M059J (cell line): ENCODE measurements at regions not wholly inside any gene's neighbourhood (a gene's known extent, or its start where the extent isn't known, plus 50 kb on each side); places are given as distances from the start of the nearest gene placed in this dataset.
A peak's percentile ranks its signal among the peaks of the same experiment; 100 is the strongest.

Experiments used
- DNase-seq: peaks from one replicate; pipeline ENCODE4 v3.0.0-alpha.2; 2012; ENCODE audit warnings: low read depth

GRCh38 chr9:126089789-126090188 is 236.8 kb upstream of the MVB12B start:
- no peak for DNase-seq

GRCh38 chr9:126093771-126094170 is 232.9 kb upstream of the MVB12B start:
- DNase-seq: no peak

DNA sequence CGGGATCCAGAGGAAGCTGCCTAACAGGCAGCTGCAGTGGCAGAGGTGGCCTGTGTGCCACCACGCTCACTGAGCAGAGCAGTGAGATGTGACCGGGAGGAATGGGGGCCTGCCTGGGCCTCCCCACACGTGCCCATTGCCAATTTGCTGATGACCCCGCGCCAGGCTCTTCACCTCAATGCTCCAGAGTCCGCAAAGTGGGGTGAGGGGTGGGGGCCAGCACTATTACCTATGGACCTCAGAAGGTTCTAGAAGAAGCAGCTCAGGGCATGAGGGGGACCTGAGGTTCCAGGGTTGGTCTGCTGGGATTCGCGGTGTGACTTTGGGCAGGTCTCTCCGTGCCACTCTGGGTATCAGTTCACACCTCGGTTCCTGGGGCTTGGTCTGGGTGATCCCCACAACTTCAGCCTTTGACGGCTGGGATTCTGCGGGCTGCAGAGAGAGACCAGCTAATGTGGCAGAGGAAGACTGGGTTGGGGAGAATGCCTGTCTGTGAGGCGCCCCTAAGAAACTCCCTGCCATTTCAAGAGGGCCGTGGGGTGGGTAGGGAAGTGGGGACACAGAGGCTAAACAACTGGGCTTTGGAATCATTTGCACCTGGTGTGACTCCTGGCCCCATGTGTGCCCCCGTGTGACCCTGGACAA is 231.0 kb upstream of the MVB12B start:
- no peak for DNase-seq

GRCh38 chr9:126096340-126096739 is 230.3 kb upstream of the MVB12B start:
- no peak for DNase-seq

DNA sequence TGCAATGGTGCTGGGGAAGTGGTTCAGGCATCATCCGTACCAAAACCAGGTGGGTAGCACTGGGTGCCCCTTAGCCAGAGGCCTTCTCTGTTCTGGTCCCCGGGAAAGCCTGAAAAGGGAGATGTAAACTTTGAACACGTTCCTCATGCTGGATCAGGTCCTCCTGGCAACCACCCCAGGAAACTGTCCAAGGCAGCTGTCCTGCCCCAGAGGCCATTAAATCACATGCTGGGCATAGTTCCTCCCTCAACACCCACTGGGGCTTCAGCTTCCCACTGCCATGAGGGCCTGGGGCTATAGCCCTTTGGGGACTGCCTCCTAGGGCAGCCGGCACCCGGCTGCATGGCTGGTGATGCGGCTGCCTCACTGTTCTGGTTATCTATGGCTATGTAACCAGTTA is 228.9 kb upstream of the MVB12B start:
- no peak for DNase-seq

DNA sequence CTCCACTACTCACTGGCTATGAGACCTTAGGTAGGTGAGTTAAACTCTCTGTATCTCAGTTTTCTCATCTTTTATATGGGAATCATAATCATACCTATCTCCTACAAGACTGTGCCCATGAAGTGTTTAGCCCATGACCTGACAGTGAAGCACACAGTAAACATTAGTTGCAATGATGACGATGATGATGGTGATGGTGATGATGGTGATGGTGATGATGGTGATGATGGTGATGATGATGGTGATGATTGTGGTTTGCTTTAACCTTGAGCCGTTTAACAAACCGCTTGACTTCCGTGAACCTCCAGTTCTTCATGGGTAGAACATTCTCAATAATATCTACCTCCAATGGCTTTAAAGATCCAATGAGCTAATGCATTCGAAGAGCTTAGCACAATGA is 220.2 kb upstream of the MVB12B start:
- no peak for DNase-seq

- no peak for DNase-seq
Observed at GRCh38 chr9:126107693-126108092, 218.9 kb upstream of the MVB12B start.

GRCh38 chr9:126108240-126108639 is 218.4 kb upstream of the MVB12B start:
- DNase-seq: peak; percentile 15

- DNase-seq: no peak
Observed at GRCh38 chr9:126109575-126109974, 217.1 kb upstream of the MVB12B start.

- no peak for DNase-seq
Observed at GRCh38 chr9:126111556-126111955, 215.1 kb upstream of the MVB12B start.

DNA sequence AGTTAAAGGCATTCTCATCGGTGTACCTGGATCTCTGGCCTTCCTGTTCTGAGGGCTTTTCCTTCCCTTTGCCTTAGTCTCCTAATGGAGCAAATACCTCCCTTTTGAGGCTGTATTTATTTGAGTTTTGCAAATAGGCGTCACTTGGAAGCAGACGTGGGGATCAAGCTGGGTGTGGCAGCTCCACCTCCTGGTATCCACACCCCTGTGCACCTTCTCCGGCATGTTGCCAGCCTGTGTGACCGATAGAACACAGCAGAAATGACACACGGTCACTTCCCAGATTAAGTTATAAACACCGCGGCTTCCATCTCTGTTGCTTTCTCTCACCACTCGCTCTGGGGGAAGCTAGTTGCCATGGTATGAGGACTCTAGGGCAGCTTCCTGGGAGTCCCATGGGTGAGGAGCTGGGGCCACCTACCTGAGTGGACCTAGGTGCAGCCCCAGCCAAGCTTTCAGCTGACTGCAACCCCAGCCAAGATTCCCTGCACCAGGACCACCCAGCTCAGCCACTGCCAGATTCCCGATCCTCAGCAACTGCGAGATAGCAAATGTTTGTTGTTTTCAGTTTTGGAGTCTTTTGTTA is 214.4 kb upstream of the MVB12B start:
- no peak for DNase-seq

DNA sequence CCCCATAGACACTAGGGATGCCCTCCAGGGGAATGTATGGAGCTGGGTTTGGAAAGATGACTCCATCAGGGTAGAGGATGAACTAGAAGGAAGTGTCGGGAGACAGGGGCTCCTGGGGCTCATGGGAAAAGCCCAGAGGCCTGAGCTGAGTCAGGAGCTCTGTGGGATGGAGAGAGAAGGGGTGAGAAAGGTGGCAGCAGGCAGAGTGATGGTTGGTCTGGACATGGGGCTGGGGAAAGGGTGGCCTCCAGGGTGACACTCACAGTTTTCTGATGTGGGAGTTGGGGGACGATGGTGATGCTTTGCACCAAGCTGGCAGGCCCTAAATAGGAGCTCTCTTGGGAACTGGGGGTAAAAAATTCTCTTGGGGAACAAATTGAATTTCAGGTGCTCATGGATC is 213.5 kb upstream of the MVB12B start:
- DNase-seq: no peak

GRCh38 chr9:126113756-126114408 is 212.7 kb upstream of the MVB12B start:
- DNase-seq: no peak

DNA sequence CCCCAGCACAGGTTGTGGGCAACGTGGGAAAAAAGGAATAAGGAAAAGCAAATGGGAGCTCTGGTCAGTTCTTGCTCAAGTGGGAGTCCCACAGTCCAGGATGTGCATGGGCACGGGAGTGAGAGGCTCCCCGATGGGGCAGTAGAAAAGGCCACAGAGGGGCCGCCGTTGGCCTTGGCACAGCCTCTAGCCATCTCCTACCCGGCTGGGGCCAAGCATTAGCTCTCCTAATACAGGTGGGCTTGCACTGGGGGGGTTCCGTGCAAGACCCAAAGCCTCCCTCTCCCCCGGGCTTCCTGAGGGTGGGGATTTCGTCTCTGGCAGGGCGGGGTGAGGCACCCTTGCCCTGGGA is 212.2 kb upstream of the MVB12B start:
- no peak for DNase-seq

DNA sequence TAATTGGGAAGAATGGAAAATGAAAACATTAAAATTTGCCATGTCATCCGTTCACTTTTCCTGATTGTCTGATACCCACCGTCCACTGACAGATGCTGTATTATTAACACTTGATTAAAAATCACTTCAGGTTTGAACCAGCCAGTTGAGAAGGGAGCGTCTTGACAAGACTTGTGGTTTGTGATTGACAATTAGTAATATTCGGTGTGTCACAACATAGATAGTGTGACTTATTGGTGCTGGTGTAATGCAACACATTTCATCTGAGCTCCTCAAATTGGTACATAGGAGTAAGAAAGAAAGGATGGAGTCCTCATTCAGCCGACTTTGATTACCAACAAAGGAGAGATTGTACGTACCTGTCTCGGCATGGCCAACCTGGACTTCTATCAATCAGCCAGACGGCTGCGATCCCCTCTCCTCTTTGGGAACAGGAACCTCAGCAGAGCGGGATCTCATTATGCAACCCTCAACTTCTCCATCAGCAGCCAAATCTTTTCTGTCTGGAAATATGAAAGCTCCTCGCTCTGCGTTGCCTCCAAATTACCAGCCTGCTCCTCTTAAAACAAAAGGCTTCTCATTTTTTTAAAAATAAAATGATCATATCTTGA is 211.7 kb upstream of the MVB12B start:
- DNase-seq: no peak

DNA sequence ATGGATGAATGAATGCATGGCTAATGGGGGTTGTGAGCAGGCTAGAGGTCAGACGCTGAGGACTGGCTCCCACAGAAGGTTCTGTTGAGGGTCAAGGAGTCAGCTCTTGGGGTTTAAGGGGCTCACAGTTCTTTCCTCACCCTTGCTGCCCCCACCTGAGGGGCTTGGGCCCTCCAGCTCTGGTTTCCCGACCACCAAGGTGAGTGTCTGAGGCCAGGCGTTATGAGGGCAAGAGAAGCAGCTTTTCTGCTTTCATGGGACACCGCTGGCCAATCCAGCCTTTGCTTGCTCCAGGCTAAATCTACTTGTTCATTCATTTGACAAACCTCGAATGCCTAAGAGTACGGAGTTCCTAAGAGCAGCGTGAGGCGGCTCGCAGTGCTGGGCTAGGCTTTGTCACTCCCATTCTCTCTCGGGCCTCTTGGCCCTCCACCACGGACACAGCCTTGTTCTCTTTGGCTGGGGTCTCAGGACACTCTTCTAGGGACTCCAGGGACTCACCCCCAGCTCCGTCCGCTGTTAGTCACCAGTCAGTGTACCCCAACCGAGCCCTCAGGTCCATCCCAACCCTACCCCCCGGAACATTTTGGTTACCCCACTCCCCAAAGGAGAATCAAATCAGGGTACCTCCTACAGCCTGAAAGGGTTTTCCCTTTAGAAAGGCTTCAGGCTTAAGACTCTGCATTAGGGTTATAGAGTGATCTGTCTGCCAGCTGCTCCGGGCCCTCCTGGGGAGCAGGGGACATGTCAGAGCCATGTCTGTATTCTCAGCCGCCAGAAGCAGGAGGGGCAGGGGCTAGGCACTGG is 210.1 kb upstream of the MVB12B start:
- no peak for DNase-seq

DNA sequence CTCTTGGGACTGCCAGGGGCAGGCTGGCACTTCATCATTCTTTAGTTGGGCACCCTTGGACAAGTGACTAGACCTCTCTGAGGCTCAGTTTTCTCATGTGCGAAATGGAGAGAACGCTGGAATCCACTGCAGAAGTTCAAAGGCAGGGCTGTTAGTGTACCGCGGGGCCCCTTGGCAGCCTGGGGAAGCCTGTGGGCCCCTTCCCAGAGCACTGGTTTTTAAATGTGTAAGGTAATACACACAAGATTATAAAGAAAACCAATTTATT is 209.5 kb upstream of the MVB12B start:
- no peak for DNase-seq

GRCh38 chr9:126117631-126118030 is 209.0 kb upstream of the MVB12B start:
- DNase-seq: no peak

DNA sequence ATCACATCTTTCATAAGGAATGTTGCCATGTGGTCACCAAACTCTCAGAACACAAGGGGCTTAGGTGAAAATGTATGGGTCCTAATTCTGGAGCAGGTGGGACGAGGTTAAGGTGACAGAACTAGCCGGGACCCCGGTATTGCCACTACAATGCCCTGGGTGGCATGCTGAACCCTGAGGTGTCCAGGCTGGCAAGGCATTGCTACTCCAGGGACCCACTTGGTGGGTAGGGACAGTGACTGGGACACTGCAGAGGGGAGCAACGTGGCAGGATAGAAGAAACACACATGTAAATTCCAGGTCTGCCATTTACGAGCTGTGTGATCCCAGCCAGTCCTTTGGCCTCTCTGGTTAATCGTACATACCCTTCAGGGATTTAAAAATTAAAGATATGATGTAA is 206.9 kb upstream of the MVB12B start:
- no peak for DNase-seq

GRCh38 chr9:126122901-126123616 is 203.6 kb upstream of the MVB12B start:
- no peak for DNase-seq

GRCh38 chr9:126123927-126124326 is 202.7 kb upstream of the MVB12B start:
- no peak for DNase-seq

DNA sequence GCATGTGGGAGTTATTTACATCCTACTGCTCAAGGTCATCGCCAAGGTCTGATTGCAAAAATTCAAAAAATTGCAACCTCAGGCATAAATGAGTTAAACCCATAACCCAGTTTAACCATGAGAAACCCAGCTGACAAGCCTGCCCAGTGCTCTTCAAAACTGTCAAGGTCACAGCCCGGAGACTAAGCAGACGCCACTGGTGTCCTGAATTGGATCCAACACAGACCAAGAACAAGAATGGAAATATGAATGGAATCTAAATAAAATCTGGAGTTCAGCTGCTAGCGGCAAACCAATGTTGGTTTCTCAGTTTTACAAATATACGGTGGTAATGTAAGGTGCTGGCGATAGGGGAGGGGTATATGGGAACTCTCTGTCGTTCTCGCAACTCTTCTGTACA is 201.5 kb upstream of the MVB12B start:
- no peak for DNase-seq
